ENCODE measurements at regions not wholly inside any gene's neighbourhood (a gene's known extent, or its start where the extent isn't known, plus 50 kb on each side); places are given as distances from the start of the nearest gene placed in this dataset.

- TF ChIP-seq CTCF (IDR thresholded peaks at IDR 0.05) (no peak), POLR2A (IDR thresholded peaks at IDR 0.05) (no peak)
Observed at GRCh38 chr6:14582749-14583148, 465.2 kb downstream of the CD83 start.

All from body of pancreas (tissue), 4 donors.